ENCODE measurements at regions not wholly inside any gene's neighbourhood (a gene's known extent, or its start where the extent isn't known, plus 50 kb on each side); places are given as distances from the start of the nearest gene placed in this dataset.

DNA sequence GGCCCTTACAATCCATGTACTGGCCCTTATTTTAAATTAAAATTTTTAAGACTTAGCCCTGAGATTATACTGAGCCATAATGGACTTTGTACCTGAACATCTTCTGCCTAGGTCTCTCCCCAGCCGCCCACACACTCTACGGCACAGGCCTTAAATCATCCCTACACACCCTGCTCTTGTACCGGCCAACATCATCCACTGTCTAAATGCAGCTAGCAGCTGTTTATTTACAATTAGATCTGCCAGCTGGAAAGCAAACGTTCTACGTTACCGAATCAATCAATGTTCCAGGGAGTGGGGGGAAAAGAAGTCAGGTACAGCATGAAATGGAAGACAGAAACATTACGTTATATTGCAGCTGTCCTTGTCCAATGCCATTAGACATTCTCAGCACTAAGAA is 88.4 kb upstream of the GRAMD2B start:
- TF ChIP-seq, protein P1, sequence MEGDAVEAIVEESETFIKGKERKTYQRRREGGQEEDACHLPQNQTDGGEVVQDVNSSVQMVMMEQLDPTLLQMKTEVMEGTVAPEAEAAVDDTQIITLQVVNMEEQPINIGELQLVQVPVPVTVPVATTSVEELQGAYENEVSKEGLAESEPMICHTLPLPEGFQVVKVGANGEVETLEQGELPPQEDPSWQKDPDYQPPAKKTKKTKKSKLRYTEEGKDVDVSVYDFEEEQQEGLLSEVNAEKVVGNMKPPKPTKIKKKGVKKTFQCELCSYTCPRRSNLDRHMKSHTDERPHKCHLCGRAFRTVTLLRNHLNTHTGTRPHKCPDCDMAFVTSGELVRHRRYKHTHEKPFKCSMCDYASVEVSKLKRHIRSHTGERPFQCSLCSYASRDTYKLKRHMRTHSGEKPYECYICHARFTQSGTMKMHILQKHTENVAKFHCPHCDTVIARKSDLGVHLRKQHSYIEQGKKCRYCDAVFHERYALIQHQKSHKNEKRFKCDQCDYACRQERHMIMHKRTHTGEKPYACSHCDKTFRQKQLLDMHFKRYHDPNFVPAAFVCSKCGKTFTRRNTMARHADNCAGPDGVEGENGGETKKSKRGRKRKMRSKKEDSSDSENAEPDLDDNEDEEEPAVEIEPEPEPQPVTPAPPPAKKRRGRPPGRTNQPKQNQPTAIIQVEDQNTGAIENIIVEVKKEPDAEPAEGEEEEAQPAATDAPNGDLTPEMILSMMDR (IDR thresholded peaks at IDR 0.05): no peak
- TF ChIP-seq SIN3A (IDR thresholded peaks at IDR 0.05; ENCODE audit: borderline replicate concordance, insufficient read depth, low read depth, low read length) (no peak), POLR2AphosphoS5 (IDR thresholded peaks at IDR 0.05; ENCODE audit: low read depth, low read length) (no peak), TCF7L2 (IDR thresholded peaks at IDR 0.05; ENCODE audit: low read depth, low read length) (no peak)
- TF ChIP-seq, protein P2, sequence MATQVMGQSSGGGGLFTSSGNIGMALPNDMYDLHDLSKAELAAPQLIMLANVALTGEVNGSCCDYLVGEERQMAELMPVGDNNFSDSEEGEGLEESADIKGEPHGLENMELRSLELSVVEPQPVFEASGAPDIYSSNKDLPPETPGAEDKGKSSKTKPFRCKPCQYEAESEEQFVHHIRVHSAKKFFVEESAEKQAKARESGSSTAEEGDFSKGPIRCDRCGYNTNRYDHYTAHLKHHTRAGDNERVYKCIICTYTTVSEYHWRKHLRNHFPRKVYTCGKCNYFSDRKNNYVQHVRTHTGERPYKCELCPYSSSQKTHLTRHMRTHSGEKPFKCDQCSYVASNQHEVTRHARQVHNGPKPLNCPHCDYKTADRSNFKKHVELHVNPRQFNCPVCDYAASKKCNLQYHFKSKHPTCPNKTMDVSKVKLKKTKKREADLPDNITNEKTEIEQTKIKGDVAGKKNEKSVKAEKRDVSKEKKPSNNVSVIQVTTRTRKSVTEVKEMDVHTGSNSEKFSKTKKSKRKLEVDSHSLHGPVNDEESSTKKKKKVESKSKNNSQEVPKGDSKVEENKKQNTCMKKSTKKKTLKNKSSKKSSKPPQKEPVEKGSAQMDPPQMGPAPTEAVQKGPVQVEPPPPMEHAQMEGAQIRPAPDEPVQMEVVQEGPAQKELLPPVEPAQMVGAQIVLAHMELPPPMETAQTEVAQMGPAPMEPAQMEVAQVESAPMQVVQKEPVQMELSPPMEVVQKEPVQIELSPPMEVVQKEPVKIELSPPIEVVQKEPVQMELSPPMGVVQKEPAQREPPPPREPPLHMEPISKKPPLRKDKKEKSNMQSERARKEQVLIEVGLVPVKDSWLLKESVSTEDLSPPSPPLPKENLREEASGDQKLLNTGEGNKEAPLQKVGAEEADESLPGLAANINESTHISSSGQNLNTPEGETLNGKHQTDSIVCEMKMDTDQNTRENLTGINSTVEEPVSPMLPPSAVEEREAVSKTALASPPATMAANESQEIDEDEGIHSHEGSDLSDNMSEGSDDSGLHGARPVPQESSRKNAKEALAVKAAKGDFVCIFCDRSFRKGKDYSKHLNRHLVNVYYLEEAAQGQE (IDR thresholded peaks at IDR 0.05; ENCODE audit: insufficient read depth in 1 of 2, low read depth in 2 of 2, low read length in 1 of 2): no peak
